ENCODE measurements at regions not wholly inside any gene's neighbourhood (a gene's known extent, or its start where the extent isn't known, plus 50 kb on each side); places are given as distances from the start of the nearest gene placed in this dataset.

DNA sequence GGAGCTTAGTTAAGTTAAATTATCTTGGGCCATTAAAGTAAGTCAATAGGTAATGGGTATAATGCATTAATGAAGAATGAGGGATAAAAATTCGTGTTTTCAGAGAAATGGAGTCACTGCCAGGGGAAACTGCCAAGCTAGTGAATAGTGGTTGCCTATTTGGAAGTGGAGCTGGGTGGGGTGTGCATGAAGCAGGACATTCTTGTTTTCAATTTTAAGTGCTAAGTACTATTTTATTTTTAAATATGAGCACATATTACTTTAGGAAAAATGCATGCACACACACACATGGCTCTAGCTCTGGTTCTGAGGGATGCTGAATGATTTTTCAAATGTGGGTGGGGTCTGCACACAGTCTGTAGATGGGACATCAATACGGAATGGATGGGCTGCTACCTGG, 717.7 kb upstream of the SGCG start:
- 43 to 81% methylated on average over 1 to 2 of the region's 2 CpGs for WGBS, 2 experiments (ENCODE audit: insufficient coverage in 1 of 2, insufficient read length in 1 of 2)
- peaks cover 6% of the 10 kb centered on the region for H3K4me1 ChIP-seq (ENCODE audit: control insufficient read depth, insufficient read depth, low read length)
- no peak overlapping the region for H3K27ac ChIP-seq (ENCODE audit: low read depth, low read length)
- no peak overlapping the region for H3K4me3 ChIP-seq (ENCODE audit: low read length)
- TF ChIP-seq, protein P1, sequence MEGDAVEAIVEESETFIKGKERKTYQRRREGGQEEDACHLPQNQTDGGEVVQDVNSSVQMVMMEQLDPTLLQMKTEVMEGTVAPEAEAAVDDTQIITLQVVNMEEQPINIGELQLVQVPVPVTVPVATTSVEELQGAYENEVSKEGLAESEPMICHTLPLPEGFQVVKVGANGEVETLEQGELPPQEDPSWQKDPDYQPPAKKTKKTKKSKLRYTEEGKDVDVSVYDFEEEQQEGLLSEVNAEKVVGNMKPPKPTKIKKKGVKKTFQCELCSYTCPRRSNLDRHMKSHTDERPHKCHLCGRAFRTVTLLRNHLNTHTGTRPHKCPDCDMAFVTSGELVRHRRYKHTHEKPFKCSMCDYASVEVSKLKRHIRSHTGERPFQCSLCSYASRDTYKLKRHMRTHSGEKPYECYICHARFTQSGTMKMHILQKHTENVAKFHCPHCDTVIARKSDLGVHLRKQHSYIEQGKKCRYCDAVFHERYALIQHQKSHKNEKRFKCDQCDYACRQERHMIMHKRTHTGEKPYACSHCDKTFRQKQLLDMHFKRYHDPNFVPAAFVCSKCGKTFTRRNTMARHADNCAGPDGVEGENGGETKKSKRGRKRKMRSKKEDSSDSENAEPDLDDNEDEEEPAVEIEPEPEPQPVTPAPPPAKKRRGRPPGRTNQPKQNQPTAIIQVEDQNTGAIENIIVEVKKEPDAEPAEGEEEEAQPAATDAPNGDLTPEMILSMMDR (conservative IDR thresholded peaks at IDR 0.05) = no peak
- no peaks in the 10 kb centered on the region for H3K9me3 ChIP-seq (ENCODE audit: control insufficient read depth, low read length)
- H3K36me3 ChIP-seq (ENCODE audit: control insufficient read depth, insufficient read depth, low read length) = no peaks in the 10 kb centered on the region
- DNase-seq = no peak
- H3K9ac ChIP-seq (ENCODE audit: extremely low read depth, low read length, poor library complexity, severe bottlenecking) = no peak overlapping the region
- Mint-ChIP-seq H3K4me1 (no peaks in the 10 kb centered on the region), H3K36me3 (ENCODE audit: low read depth) (no peaks in the 10 kb centered on the region), H3K27me3 (ENCODE audit: insufficient read depth) (no peaks in the 10 kb centered on the region), H3K27ac (no peak overlapping the region), H3K4me3 (no peak overlapping the region), H3K9me3 (no peaks in the 10 kb centered on the region)
- H3K27me3 ChIP-seq (ENCODE audit: control insufficient read depth, insufficient read depth, low read length, poor library complexity, severe bottlenecking) = no peaks in the 10 kb centered on the region

DNA sequence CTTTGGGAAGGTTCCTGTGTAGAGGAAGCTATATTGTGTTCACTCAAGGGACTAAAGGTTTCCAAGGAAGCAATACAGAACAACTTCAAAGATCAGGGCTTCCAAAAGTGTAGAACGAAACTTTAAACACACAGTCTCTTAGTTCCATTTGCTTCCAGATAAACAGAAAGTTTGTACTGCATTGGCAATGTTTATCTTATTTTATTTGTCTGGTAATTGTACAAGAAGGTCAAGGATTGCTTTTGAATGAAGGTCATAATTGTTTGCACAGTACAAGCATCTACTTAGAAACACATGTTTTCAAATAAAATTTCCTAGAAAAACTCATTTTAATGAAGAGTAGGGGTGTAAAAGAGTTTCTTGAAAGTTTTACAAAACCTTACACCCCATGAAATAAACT, 712.7 kb upstream of the SGCG start:
- no peaks in the 10 kb centered on the region for H3K27me3 ChIP-seq (ENCODE audit: control insufficient read depth, insufficient read depth, low read length, poor library complexity, severe bottlenecking)

GRCh38 chr13:22468824-22469223, 712.0 kb upstream of the SGCG start:
- H3K9ac ChIP-seq (ENCODE audit: extremely low read depth, low read length, poor library complexity, severe bottlenecking) = no peak overlapping the region
- H3K9me3 ChIP-seq (ENCODE audit: control insufficient read depth, low read length) = no peaks in the 10 kb centered on the region
- no peaks in the 10 kb centered on the region for H3K27me3 Mint-ChIP-seq (ENCODE audit: insufficient read depth)

More for the DNA sequence above, 712.7 kb upstream of the SGCG start:
- H3K4me3 ChIP-seq (ENCODE audit: low read length) = no peak overlapping the region
- no peak overlapping the region for H3K9ac ChIP-seq (ENCODE audit: extremely low read depth, low read length, poor library complexity, severe bottlenecking)
- H3K27ac ChIP-seq (ENCODE audit: low read depth, low read length) = no peak overlapping the region
- no peaks in the 10 kb centered on the region for H3K36me3 Mint-ChIP-seq (ENCODE audit: low read depth)
- H3K9me3 Mint-ChIP-seq = no peaks in the 10 kb centered on the region
- H3K27me3 Mint-ChIP-seq (ENCODE audit: insufficient read depth) = no peaks in the 10 kb centered on the region
- no peaks in the 10 kb centered on the region for H3K36me3 ChIP-seq (ENCODE audit: control insufficient read depth, insufficient read depth, low read length)
- no peaks in the 10 kb centered on the region for H3K9me3 ChIP-seq (ENCODE audit: control insufficient read depth, low read length)
- no peaks in the 10 kb centered on the region for H3K4me1 ChIP-seq (ENCODE audit: control insufficient read depth, insufficient read depth, low read length)
- TF ChIP-seq, protein P1 (conservative IDR thresholded peaks at IDR 0.05) = no peak
- H3K27ac Mint-ChIP-seq = no peak overlapping the region
- no peak for DNase-seq
- no peak overlapping the region for H3K4me3 Mint-ChIP-seq
- 88% methylated on average over 1 of the region's 1 CpG; no CpG with 5 or more reads in 1 of the 2 experiments for WGBS, 2 experiments (ENCODE audit: insufficient coverage in 1 of 2, insufficient read length in 1 of 2)
- H3K4me1 Mint-ChIP-seq = peaks cover 10% of the 10 kb centered on the region

More at GRCh38 chr13:22468824-22469223, 712.0 kb upstream of the SGCG start:
- H3K27ac ChIP-seq (ENCODE audit: low read depth, low read length) = no peak overlapping the region
- H3K4me1 ChIP-seq (ENCODE audit: control insufficient read depth, insufficient read depth, low read length) = no peaks in the 10 kb centered on the region
- DNase-seq = no peak
- 81 to 83% methylated on average over 4 of the region's 4 CpGs for WGBS, 2 experiments (ENCODE audit: insufficient coverage in 1 of 2, insufficient read length in 1 of 2)
- TF ChIP-seq, protein P1 (conservative IDR thresholded peaks at IDR 0.05) = no peak
- H3K36me3 Mint-ChIP-seq (ENCODE audit: low read depth) = no peaks in the 10 kb centered on the region
- no peaks in the 10 kb centered on the region for H3K9me3 Mint-ChIP-seq
- peaks cover 10% of the 10 kb centered on the region for H3K4me1 Mint-ChIP-seq
- no peak overlapping the region for H3K27ac Mint-ChIP-seq
- H3K4me3 Mint-ChIP-seq = no peak overlapping the region
- H3K27me3 ChIP-seq (ENCODE audit: control insufficient read depth, insufficient read depth, low read length, poor library complexity, severe bottlenecking) = no peaks in the 10 kb centered on the region
- H3K4me3 ChIP-seq (ENCODE audit: low read length) = no peak overlapping the region
- H3K36me3 ChIP-seq (ENCODE audit: control insufficient read depth, insufficient read depth, low read length) = no peaks in the 10 kb centered on the region
